ENCODE measurements at regions not wholly inside any gene's neighbourhood (a gene's known extent, or its start where the extent isn't known, plus 50 kb on each side); places are given as distances from the start of the nearest gene placed in this dataset.

- no peak for FAIRE-seq
Measured at GRCh38 chr3:163929069-163929652, 1149.1 kb downstream of the SI start.

GRCh38 chr3:163927521-163927920 is 1150.8 kb downstream of the SI start:
- FAIRE-seq, result no peak
- TF ChIP-seq ZNF302 (CRISPR knock-in tag; IDR thresholded peaks at IDR 0.05) (no peak), CEBPB (IDR thresholded peaks at IDR 0.05) (no peak), NR3C1 (IDR thresholded peaks at IDR 0.05) (no peak), MAX (IDR thresholded peaks at IDR 0.05) (no peak), USF2 (IDR thresholded peaks at IDR 0.05) (no peak), HOXA7 (CRISPR knock-in tag; IDR thresholded peaks at IDR 0.05) (no peak), RARB (CRISPR knock-in tag; IDR thresholded peaks at IDR 0.05) (no peak), CBX8 (IDR thresholded peaks at IDR 0.05) (no peak), JUNB (IDR thresholded peaks at IDR 0.05) (no peak), KDM1A (IDR thresholded peaks at IDR 0.05; ENCODE audit: low read depth) (no peak), ATOH8 (CRISPR knock-in tag; IDR thresholded peaks at IDR 0.05; ENCODE audit: low read depth) (no peak), CHD4 (IDR thresholded peaks at IDR 0.05; ENCODE audit: borderline replicate concordance) (no peak), FOSB (CRISPR knock-in tag; IDR thresholded peaks at IDR 0.05) (no peak)
- Histone ChIP-seq H3K9me3 (no peaks in the 10 kb centered on the region), H3K27ac (no peak overlapping the region), H3K4me3 (no peak overlapping the region), H3K4me1 (no peaks in the 10 kb centered on the region), H3K4me2 (no peak overlapping the region)
- ChIA-PET CTCF (no interaction called here), POLR2A (no interaction called here)
- ATAC-seq, result no peak
- 59% methylated on average over 1 of the region's 1 CpG for WGBS (ENCODE audit: missing lambda C conversion rate)
- DNase-seq (ENCODE audit: low read depth in 1 of 2, low spot score in 1 of 2), result no peak

More at GRCh38 chr3:163929069-163929652, 1149.1 kb downstream of the SI start:
- Histone ChIP-seq H3K4me1 (no peaks in the 10 kb centered on the region), H3K9me3 (no peaks in the 10 kb centered on the region), H3K27ac (no peak overlapping the region), H3K4me2 (no peak overlapping the region), H3K4me3 (no peak overlapping the region)
- POLR2A ChIA-PET, result no interaction called here
- CTCF ChIA-PET, result no interaction called here
- ATAC-seq (no peak), DNase-seq (ENCODE audit: low read depth in 1 of 2, low spot score in 1 of 2) (no peak)
- no peak for TF ChIP-seq BCL3 (IDR thresholded peaks at IDR 0.05)
- no peak for TF ChIP-seq HMGXB4 (CRISPR knock-in tag; IDR thresholded peaks at IDR 0.05; ENCODE audit: borderline replicate concordance)
- TF ChIP-seq CTCF (IDR thresholded peaks at IDR 0.05), result no peak
- no peak for TF ChIP-seq HEYL (CRISPR knock-in tag; IDR thresholded peaks at IDR 0.05)
- no peak for TF ChIP-seq ESRRA (IDR thresholded peaks at IDR 0.05; ENCODE audit: borderline replicate concordance, low read length)
- no peak for TF ChIP-seq FOSB (CRISPR knock-in tag; IDR thresholded peaks at IDR 0.05)
- no peak for TF ChIP-seq POLR2A (IDR thresholded peaks at IDR 0.05; ENCODE audit: low read length)
- no peak for TF ChIP-seq MYC (IDR thresholded peaks at IDR 0.05; ENCODE audit: borderline replicate concordance, low read length)
- no peak for TF ChIP-seq BHLHE40 (IDR thresholded peaks at IDR 0.05; ENCODE audit: low read depth, low read length)
- no peak for TF ChIP-seq MAX (IDR thresholded peaks at IDR 0.05)
- TF ChIP-seq POLR2AphosphoS2 (conservative IDR thresholded peaks at IDR 0.05; ENCODE audit: low read length), result no peak
- no peak for TF ChIP-seq ZNF302 (CRISPR knock-in tag; IDR thresholded peaks at IDR 0.05)
- TF ChIP-seq EHF (CRISPR knock-in tag; IDR thresholded peaks at IDR 0.05), result no peak
- no peak for TF ChIP-seq CBX8 (IDR thresholded peaks at IDR 0.05)
- no peak for TF ChIP-seq USF2 (IDR thresholded peaks at IDR 0.05)
- TF ChIP-seq ZSCAN20 (CRISPR knock-in tag; IDR thresholded peaks at IDR 0.05), result no peak
- 30% methylated on average over 2 of the region's 2 CpGs for WGBS (ENCODE audit: missing lambda C conversion rate)

All from A549 (cell line).